HepG2 (cell line): ENCODE measurements at regions not wholly inside any gene's neighbourhood (a gene's known extent, or its start where the extent isn't known, plus 50 kb on each side); places are given as distances from the start of the nearest gene placed in this dataset.

Source experiments
- ATAC-seq: fragments of 200-7000 bp; cut with Tn5 transposase; 3 replicates; pipeline ENCODE4 v1.9.1; 2020; ENCODE audit warnings: mild to moderate bottlenecking, moderate library complexity
- BruUV-seq: library from RNA; stranded (reverse); fragments of 400-500 nt; replicated peaks from 2 replicates; lab custom pipeline; 2021; lab: Mats Ljungman, UMichigan
- CTCF ChIA-PET: fragments of 300-600 bp; formaldehyde crosslinking; extraction: SDS; loops from one replicate; lab custom pipeline; 2021; ENCODE audit warnings: low total read pairs, inconsistent platforms, low intra/inter-chr PET ratio; lab: Yijun Ruan, JAX
- POLR2A ChIA-PET: fragments of 350-600 bp; sonication (Branson Sonifier 250); formaldehyde crosslinking; loops from one replicate; lab custom pipeline; 2020; ENCODE audit warnings: antibody characterized with exemption, inconsistent platforms; lab: Yijun Ruan, JAX
- DNase-seq: peaks from one replicate; pipeline ENCODE4 v3.0.0-alpha.2; 2015; ENCODE audit warnings: low spot score
- FAIRE-seq: peaks from 3 replicates; lab custom pipeline; 2011; peaks lifted over from hg19 to GRCh38; lab: Jason Lieb, UNC
- H2AFZ ChIP-seq: one replicate; pipeline ENCODE4 v1.6.1; 2011; ENCODE audit warnings: low read length, inconsistent platforms
- H3K27ac ChIP-seq: fragments of 300-600 bp; 3 replicates; pipeline ENCODE4 v1.8.0; 2011; ENCODE audit warnings: mixed run types, mild to moderate bottlenecking, mixed read lengths, low read length, inconsistent platforms; ENCODE audit not compliant: insufficient read depth; ENCODE audit errors: extremely low read length
- H3K27me3 ChIP-seq, 2 experiments: fragments of 200-600 bp in 1 of 2; 2 replicates in 1 of 2; 3 replicates in 1 of 2; pipeline versions ENCODE4 v1.6.0 to v1.8.0; 2011; ENCODE audit warnings: low read length in 2 of 2, mild to moderate bottlenecking in 2 of 2, moderate library complexity in 2 of 2, inconsistent platforms in 1 of 2; ENCODE audit not compliant: insufficient read depth in 2 of 2, control insufficient read depth in 1 of 2
- H3K36me3 ChIP-seq, 2 experiments: fragments of 200-600 bp in 1 of 2; replicated peaks in 1 of 2; 2 replicates in 1 of 2; 3 replicates in 1 of 2; pipeline versions ENCODE4 v1.5.1 to v1.8.0; 2011; ENCODE audit warnings: low read length in 2 of 2, inconsistent platforms in 1 of 2; ENCODE audit not compliant: insufficient read depth in 2 of 2, control insufficient read depth in 1 of 2
- H3K4me1 ChIP-seq: 2 replicates; pipeline ENCODE4 v1.5.1; 2012; ENCODE audit warnings: low read length, inconsistent platforms; ENCODE audit not compliant: insufficient read depth
- H3K4me2 ChIP-seq: 2 replicates; pipeline ENCODE4 v1.6.0; 2011; ENCODE audit warnings: low read depth, low read length, inconsistent platforms
- H3K4me3 ChIP-seq, 3 experiments: fragments of 200-600 bp in 1 of 3; sonication (generic), shearing (Covaris generic) in 1 of 3; replicated peaks in 1 of 3; 2 replicates each; pipeline ENCODE4 v1.5.1; 2011 to 2016; ENCODE audit warnings: low read length in 3 of 3, inconsistent platforms in 2 of 3, low read depth in 2 of 3, mild to moderate bottlenecking in 2 of 3, control low read depth in 1 of 3, mixed read lengths in 1 of 3; ENCODE audit not compliant: insufficient read depth in 1 of 3
- H3K79me2 ChIP-seq: one replicate; pipeline ENCODE4 v1.6.1; 2011; ENCODE audit warnings: low read length, inconsistent platforms; ENCODE audit not compliant: insufficient read depth
- H3K9ac ChIP-seq: 2 replicates; pipeline ENCODE4 v1.6.0; 2011; ENCODE audit warnings: mild to moderate bottlenecking, low read depth, low read length, inconsistent platforms; ENCODE audit not compliant: insufficient read depth
- H3K9me3 ChIP-seq: 2 replicates; pipeline ENCODE4 v1.5.1; 2012; ENCODE audit warnings: mild to moderate bottlenecking, low read length
- H4K20me1 ChIP-seq: 2 replicates; pipeline ENCODE4 v1.6.0; 2011; ENCODE audit warnings: inconsistent platforms, mild to moderate bottlenecking, low read length, moderate library complexity; ENCODE audit not compliant: insufficient read depth
- CENPT ChIP-seq: sonication (generic); formaldehyde crosslinking; IDR thresholded peaks from 2 replicates; pipeline ENCODE4 v1.8.0; 2022; ENCODE audit warnings: low read depth, mild to moderate bottlenecking, moderate library complexity, missing genetic modification reagents
- EHMT2 ChIP-seq: fragments of 200-600 bp; sonication (generic); IDR thresholded peaks from 2 replicates; pipeline ENCODE4 v1.7.0; 2017; ENCODE audit warnings: antibody characterized with exemption, low read depth, low read length, borderline replicate concordance
- ELF4 ChIP-seq: sonication (generic); formaldehyde crosslinking; IDR thresholded peaks from 2 replicates; pipeline ENCODE4 v1.5.0; 2020; ENCODE audit warnings: missing genetic modification reagents, mild to moderate bottlenecking, moderate library complexity, borderline replicate concordance
- EP300 ChIP-seq, 3 experiments: sonication (generic) in 1 of 3; formaldehyde crosslinking in 1 of 3; IDR thresholded peaks; 2 replicates each; pipeline versions ENCODE4 v1.5.1 to v1.6.1; 2011 to 2020; ENCODE audit warnings: low read depth in 2 of 3, low read length in 2 of 3, borderline replicate concordance in 1 of 3, improper control_type of control experiment in 1 of 3, mild to moderate bottlenecking in 1 of 3, missing genetic modification reagents in 1 of 3, moderate library complexity in 1 of 3
- FOSL2 ChIP-seq: sonication (generic); formaldehyde crosslinking; IDR thresholded peaks from 2 replicates; pipeline ENCODE4 v1.4.0; 2020; ENCODE audit warnings: missing genetic modification reagents
- HHEX ChIP-seq: IDR thresholded peaks from 2 replicates; pipeline ENCODE4 v1.6.1; 2016; ENCODE audit warnings: control low read depth
- MAFG ChIP-seq: sonication (generic); formaldehyde crosslinking; IDR thresholded peaks from 2 replicates; pipeline ENCODE4 v1.5.1; 2020; ENCODE audit warnings: mild to moderate bottlenecking, missing genetic modification reagents
- MAZ ChIP-seq, 2 experiments: sonication (generic) in 1 of 2; formaldehyde crosslinking in 1 of 2; IDR thresholded peaks; 2 replicates each; pipeline versions ENCODE4 v1.5.0 to v1.6.1; 2012 to 2020; ENCODE audit warnings: low read depth in 2 of 2, mild to moderate bottlenecking in 2 of 2, borderline replicate concordance in 1 of 2, improper control_type of control experiment in 1 of 2, low read length in 1 of 2, missing genetic modification reagents in 1 of 2, moderate library complexity in 1 of 2
- PHB2 ChIP-seq: fragments of 450-650 bp; IDR thresholded peaks from 2 replicates; pipeline ENCODE4 v1.6.1; 2018; ENCODE audit not compliant: partially characterized antibody
- RELA ChIP-seq: sonication (generic); formaldehyde crosslinking; IDR thresholded peaks from 2 replicates; pipeline ENCODE4 v1.4.0; 2020; ENCODE audit warnings: missing genetic modification reagents
- SIN3A ChIP-seq: IDR thresholded peaks from 2 replicates; pipeline ENCODE4 v1.6.1; 2011; ENCODE audit warnings: low read depth, mild to moderate bottlenecking, control low read depth, low read length, borderline replicate concordance
- ZNF510 ChIP-seq: sonication (generic); formaldehyde crosslinking; IDR thresholded peaks from 2 replicates; pipeline ENCODE4 v1.4.0; 2020; ENCODE audit warnings: low read depth, mild to moderate bottlenecking, missing genetic modification reagents
- ZNF564 ChIP-seq: sonication (generic); formaldehyde crosslinking; IDR thresholded peaks from 2 replicates; pipeline ENCODE4 v1.8.1; 2023; ENCODE audit warnings: mild to moderate bottlenecking, missing genetic modification reagents
- ZNF775 ChIP-seq: sonication (generic); formaldehyde crosslinking; IDR thresholded peaks from 2 replicates; pipeline ENCODE4 v1.4.0; 2020; ENCODE audit warnings: missing genetic modification reagents, mild to moderate bottlenecking, moderate library complexity, borderline replicate concordance
- in situ Hi-C: cut with HindIII; loops from 2 replicates; pipeline ENCODE4 v1.10.0; 2017; ENCODE audit warnings: low pct_unique_long_range_greater_than_20kb; ENCODE audit not compliant: extremely low pct_ligation_motif_present
- intact Hi-C: fragments of 100-400 bp; cut with micrococcal nuclease; formaldehyde crosslinking; loops from one replicate; pipeline ENCODE4 v1.10.0; 2022; ENCODE audit not compliant: unreplicated experiment
- TF ChIP-seq, protein P1 (sequence below): sonication (generic); formaldehyde crosslinking; IDR thresholded peaks from 2 replicates; pipeline ENCODE4 v1.4.0; 2020; ENCODE audit warnings: missing genetic modification reagents, borderline replicate concordance
- TF ChIP-seq, protein P2 (sequence below): sonication (generic); formaldehyde crosslinking; IDR thresholded peaks from 2 replicates; pipeline ENCODE4 v1.4.0; 2020; ENCODE audit warnings: missing genetic modification reagents
- TF ChIP-seq, protein P3 (sequence below): sonication (generic); formaldehyde crosslinking; IDR thresholded peaks from 2 replicates; pipeline ENCODE4 v1.8.1; 2023; ENCODE audit warnings: missing genetic modification reagents, inconsistent platforms, borderline replicate concordance

DNA sequence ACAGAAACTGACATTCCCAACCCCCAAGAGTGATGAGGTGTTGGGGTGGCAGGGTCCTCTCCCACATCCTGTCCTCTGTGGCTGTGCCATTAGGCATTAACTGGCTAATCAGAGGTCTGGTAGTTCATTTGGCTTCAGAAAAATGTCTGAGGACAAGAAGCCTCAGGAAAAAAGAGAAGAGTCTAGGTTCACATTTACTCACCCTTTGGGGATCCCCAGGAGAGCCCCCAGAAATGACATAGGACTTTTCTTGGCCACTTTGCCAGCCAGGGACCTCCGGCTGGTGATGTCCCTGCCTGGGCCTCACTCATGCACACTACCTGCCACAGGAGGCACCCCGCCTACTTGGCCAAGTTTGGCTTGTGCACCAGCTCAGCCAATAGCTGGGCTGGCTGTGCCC, 173.0 kb downstream of the RBM46 start (continued):
- TF ChIP-seq, protein P1, sequence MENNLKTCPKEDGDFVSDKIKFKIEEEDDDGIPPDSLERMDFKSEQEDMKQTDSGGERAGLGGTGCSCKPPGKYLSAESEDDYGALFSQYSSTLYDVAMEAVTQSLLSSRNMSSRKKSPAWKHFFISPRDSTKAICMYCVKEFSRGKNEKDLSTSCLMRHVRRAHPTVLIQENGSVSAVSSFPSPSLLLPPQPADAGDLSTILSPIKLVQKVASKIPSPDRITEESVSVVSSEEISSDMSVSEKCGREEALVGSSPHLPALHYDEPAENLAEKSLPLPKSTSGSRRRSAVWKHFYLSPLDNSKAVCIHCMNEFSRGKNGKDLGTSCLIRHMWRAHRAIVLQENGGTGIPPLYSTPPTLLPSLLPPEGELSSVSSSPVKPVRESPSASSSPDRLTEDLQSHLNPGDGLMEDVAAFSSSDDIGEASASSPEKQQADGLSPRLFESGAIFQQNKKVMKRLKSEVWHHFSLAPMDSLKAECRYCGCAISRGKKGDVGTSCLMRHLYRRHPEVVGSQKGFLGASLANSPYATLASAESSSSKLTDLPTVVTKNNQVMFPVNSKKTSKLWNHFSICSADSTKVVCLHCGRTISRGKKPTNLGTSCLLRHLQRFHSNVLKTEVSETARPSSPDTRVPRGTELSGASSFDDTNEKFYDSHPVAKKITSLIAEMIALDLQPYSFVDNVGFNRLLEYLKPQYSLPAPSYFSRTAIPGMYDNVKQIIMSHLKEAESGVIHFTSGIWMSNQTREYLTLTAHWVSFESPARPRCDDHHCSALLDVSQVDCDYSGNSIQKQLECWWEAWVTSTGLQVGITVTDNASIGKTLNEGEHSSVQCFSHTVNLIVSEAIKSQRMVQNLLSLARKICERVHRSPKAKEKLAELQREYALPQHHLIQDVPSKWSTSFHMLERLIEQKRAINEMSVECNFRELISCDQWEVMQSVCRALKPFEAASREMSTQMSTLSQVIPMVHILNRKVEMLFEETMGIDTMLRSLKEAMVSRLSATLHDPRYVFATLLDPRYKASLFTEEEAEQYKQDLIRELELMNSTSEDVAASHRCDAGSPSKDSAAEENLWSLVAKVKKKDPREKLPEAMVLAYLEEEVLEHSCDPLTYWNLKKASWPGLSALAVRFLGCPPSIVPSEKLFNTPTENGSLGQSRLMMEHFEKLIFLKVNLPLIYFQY (CRISPR knock-in tag), result no peak

DNA sequence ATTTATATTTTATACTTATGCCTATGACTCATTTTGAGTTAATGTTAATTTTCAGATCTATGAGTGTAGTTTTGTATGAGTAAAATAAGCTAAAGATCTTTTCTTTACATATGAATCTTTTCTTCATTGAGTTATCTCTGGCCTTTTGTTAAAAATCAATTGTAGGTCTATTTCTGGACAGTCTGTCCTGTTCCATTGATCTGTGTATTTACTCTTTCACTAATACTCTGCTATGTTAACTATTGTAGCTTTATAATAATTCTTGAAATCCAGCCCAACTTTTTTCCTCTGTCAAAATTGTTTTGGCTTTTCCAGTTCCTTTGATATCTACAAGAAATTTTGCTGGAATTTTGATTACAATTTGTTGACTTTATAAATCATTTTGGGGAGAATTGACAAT, 177.0 kb downstream of the RBM46 start:
- H2AFZ ChIP-seq, result no peak overlapping the region
- H3K9me3 ChIP-seq, result no peaks in the 10 kb centered on the region
- no peaks in the 10 kb centered on the region; a peak in 1 of 5 replicates for H3K27me3 ChIP-seq
- FAIRE-seq, result no peak
- no peak overlapping the region for H3K4me3 ChIP-seq
- H3K79me2 ChIP-seq, result no peaks in the 10 kb centered on the region
- in situ Hi-C loops, result no loop called here
- no peak overlapping the region for H3K4me2 ChIP-seq
- no peak for ATAC-seq
- no peak overlapping the region for H3K9ac ChIP-seq
- no TSS peak for BruUV-seq
- no peak overlapping the region for H3K27ac ChIP-seq
- H4K20me1 ChIP-seq, result no peaks in the 10 kb centered on the region
- POLR2A ChIA-PET, result no interaction called here
- CTCF ChIA-PET, result no interaction called here
- intact Hi-C loops, result no loop called here
- no peaks in the 10 kb centered on the region for H3K4me1 ChIP-seq
- no peak for DNase-seq
- no peaks in the 10 kb centered on the region for H3K36me3 ChIP-seq
- no peak for TF ChIP-seq HHEX
- TF ChIP-seq RELA (CRISPR knock-in tag), result no peak
- no peak for TF ChIP-seq SIN3A
- TF ChIP-seq ZNF564 (CRISPR knock-in tag), result no peak
- no peak for TF ChIP-seq FOSL2 (CRISPR knock-in tag)
- TF ChIP-seq ELF4 (CRISPR knock-in tag), result no peak
- TF ChIP-seq CENPT (CRISPR knock-in tag), result no peak
- no peak for TF ChIP-seq EP300 (IDR thresholded peaks at IDR 0.05; ENCODE audit: low read depth in 2 of 2, low read length in 2 of 2)
- no peak for TF ChIP-seq EP300 (CRISPR knock-in tag; IDR thresholded peaks at IDR 0.05; ENCODE audit: borderline replicate concordance)
- no peak for TF ChIP-seq MAFG (CRISPR knock-in tag)
- TF ChIP-seq, protein P2, sequence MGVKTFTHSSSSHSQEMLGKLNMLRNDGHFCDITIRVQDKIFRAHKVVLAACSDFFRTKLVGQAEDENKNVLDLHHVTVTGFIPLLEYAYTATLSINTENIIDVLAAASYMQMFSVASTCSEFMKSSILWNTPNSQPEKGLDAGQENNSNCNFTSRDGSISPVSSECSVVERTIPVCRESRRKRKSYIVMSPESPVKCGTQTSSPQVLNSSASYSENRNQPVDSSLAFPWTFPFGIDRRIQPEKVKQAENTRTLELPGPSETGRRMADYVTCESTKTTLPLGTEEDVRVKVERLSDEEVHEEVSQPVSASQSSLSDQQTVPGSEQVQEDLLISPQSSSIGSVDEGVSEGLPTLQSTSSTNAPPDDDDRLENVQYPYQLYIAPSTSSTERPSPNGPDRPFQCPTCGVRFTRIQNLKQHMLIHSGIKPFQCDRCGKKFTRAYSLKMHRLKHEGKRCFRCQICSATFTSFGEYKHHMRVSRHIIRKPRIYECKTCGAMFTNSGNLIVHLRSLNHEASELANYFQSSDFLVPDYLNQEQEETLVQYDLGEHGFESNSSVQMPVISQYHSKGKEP (CRISPR knock-in tag), result no peak
- no peak for TF ChIP-seq ZNF775
- no peak for TF ChIP-seq PHB2
- TF ChIP-seq ZNF510 (CRISPR knock-in tag), result no peak
- no peak for TF ChIP-seq MAZ (IDR thresholded peaks at IDR 0.05; ENCODE audit: borderline replicate concordance, low read depth, low read length)
- no peak for TF ChIP-seq MAZ (CRISPR knock-in tag; IDR thresholded peaks at IDR 0.05; ENCODE audit: low read depth)
- TF ChIP-seq, protein P3, sequence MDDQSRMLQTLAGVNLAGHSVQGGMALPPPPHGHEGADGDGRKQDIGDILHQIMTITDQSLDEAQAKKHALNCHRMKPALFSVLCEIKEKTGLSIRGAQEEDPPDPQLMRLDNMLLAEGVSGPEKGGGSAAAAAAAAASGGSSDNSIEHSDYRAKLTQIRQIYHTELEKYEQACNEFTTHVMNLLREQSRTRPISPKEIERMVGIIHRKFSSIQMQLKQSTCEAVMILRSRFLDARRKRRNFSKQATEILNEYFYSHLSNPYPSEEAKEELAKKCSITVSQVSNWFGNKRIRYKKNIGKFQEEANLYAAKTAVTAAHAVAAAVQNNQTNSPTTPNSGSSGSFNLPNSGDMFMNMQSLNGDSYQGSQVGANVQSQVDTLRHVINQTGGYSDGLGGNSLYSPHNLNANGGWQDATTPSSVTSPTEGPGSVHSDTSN (CRISPR knock-in tag), result no peak
- no peak for TF ChIP-seq EHMT2
